ENCODE measurements at regions not wholly inside any gene's neighbourhood (a gene's known extent, or its start where the extent isn't known, plus 50 kb on each side); places are given as distances from the start of the nearest gene placed in this dataset.

DNA sequence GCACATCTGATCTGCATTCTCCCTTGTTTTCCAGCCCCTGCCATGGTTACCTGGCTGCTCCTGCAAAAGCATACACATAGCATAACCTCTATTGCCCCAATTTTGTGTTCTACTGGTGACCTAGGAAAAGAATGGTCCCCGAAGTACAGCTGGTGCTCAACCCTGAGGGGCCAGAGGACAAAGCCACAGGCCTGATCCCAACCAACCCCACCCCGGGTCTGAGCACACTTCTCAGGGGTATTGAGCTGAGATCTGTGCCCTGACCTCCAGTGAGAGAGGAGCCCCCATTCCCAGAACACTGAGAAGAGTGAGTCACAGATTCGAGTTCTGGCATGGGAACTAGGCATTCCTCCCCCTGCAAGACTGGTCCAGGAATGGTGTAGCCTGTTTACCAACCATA, 465.5 kb upstream of the ACTRT1 start:
- TF ChIP-seq EZH2 (IDR thresholded peaks at IDR 0.05; ENCODE audit: low read length), result no peak
- TF ChIP-seq, protein P1, sequence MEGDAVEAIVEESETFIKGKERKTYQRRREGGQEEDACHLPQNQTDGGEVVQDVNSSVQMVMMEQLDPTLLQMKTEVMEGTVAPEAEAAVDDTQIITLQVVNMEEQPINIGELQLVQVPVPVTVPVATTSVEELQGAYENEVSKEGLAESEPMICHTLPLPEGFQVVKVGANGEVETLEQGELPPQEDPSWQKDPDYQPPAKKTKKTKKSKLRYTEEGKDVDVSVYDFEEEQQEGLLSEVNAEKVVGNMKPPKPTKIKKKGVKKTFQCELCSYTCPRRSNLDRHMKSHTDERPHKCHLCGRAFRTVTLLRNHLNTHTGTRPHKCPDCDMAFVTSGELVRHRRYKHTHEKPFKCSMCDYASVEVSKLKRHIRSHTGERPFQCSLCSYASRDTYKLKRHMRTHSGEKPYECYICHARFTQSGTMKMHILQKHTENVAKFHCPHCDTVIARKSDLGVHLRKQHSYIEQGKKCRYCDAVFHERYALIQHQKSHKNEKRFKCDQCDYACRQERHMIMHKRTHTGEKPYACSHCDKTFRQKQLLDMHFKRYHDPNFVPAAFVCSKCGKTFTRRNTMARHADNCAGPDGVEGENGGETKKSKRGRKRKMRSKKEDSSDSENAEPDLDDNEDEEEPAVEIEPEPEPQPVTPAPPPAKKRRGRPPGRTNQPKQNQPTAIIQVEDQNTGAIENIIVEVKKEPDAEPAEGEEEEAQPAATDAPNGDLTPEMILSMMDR (optimal IDR thresholded peaks at IDR 0.05 in 1 of 3, IDR thresholded peaks at IDR 0.05 in 1 of 3, conservative IDR thresholded peaks at IDR 0.05 in 1 of 3; ENCODE audit: extremely low read depth in 1 of 3, insufficient read depth in 2 of 3, low read length in 3 of 3), result no peak

Measured in keratinocyte (primary cell).